ENCODE measurements at regions not wholly inside any gene's neighbourhood (a gene's known extent, or its start where the extent isn't known, plus 50 kb on each side); places are given as distances from the start of the nearest gene placed in this dataset.

DNA sequence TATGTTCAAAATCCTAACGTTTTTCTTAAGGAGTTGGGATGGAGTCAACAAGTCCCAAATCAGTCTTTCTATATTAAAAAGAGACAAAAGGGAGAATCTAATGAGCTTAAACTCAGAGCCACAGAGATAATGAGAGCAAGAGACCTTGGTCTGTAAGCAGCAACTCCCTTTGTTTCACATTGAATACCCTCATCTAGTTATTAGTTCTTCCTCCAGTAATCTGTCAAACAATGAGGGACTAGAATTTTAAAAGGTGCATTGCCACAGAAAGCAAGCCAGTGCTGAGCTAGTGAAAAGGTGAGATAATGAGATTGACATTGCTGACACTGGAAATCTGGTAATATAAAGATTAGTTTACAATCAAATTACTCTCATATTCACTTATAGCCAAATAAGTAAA is 718.6 kb downstream of the DACH1 start:
- no peaks in the 10 kb centered on the region for H3K9me3 ChIP-seq
- H3K4me3 ChIP-seq: no peak overlapping the region
- H3K27me3 ChIP-seq: no peaks in the 10 kb centered on the region
- H3K4me1 ChIP-seq: no peaks in the 10 kb centered on the region
- DNase-seq (ENCODE audit: extremely low spot score in 2 of 2): no peak
- no peak overlapping the region for H3K27ac ChIP-seq
- no peak for TF ChIP-seq POLR2AphosphoS5 (IDR thresholded peaks at IDR 0.05; ENCODE audit: insufficient read depth in 1 of 2, low read depth in 1 of 2)
- no peak for TF ChIP-seq CTCF (IDR thresholded peaks at IDR 0.05)
- no peak for TF ChIP-seq POLR2A (IDR thresholded peaks at IDR 0.05)
- H3K36me3 ChIP-seq: no peaks in the 10 kb centered on the region
- intact Hi-C loops (cut with DNase I): no loop called here

DNA sequence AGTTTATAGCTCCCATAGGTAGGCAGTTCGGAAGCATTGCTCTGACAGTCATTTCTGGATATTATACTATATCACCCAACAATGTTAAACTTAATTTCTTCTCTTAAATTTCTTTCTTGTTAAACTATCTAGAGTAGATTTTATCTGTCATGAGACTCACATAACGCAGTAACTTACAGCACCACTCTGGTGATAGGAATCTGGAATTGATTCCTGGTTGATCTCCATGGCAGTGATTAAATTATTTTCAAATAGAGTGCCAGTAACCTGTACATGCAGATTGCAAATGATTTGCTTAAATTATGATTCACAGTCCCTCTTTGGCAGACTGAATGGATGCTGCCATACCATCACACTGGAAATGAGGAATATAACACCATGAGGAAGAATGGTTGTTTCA is 722.1 kb downstream of the DACH1 start:
- Histone ChIP-seq H3K36me3 (no peaks in the 10 kb centered on the region), H3K4me1 (no peaks in the 10 kb centered on the region), H3K4me3 (no peak overlapping the region), H3K9me3 (no peaks in the 10 kb centered on the region), H3K27me3 (no peaks in the 10 kb centered on the region), H3K27ac (no peak overlapping the region)
- intact Hi-C loops (cut with DNase I): no loop called here
- DNase-seq (ENCODE audit: extremely low spot score in 2 of 2): no peak
- no peak for TF ChIP-seq POLR2AphosphoS5 (IDR thresholded peaks at IDR 0.05; ENCODE audit: insufficient read depth in 1 of 2, low read depth in 1 of 2)
- TF ChIP-seq CTCF (IDR thresholded peaks at IDR 0.05): no peak
- no peak for TF ChIP-seq POLR2A (IDR thresholded peaks at IDR 0.05)

DNA sequence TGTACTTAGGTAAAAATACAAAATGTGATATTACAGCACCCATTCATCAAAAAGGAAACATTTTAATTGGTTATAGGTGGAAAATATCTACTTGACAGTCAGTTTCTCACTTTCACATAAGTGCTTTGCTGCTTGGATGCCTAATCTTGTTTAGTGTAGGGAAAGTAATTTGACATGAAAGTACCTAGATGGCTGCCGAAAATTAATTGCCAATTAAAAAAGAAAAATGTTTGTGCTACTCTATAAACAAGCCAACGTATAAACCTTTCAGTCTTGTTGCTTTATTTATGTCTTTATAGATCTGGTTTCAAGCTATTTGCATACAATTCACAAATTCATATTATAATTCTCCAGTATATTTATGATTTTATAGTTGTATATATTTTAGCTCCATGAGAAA is 729.9 kb downstream of the DACH1 start:
- Histone ChIP-seq H3K27ac (no peak overlapping the region), H3K36me3 (no peaks in the 10 kb centered on the region), H3K4me3 (no peak overlapping the region), H3K4me1 (no peaks in the 10 kb centered on the region), H3K9me3 (no peaks in the 10 kb centered on the region), H3K27me3 (no peaks in the 10 kb centered on the region)
- TF ChIP-seq POLR2AphosphoS5 (IDR thresholded peaks at IDR 0.05; ENCODE audit: insufficient read depth in 1 of 2, low read depth in 1 of 2): no peak
- no peak for TF ChIP-seq CTCF (IDR thresholded peaks at IDR 0.05)
- TF ChIP-seq POLR2A (IDR thresholded peaks at IDR 0.05): no peak
- intact Hi-C loops (cut with DNase I): no loop called here
- no peak for DNase-seq (ENCODE audit: extremely low spot score in 2 of 2)

DNA sequence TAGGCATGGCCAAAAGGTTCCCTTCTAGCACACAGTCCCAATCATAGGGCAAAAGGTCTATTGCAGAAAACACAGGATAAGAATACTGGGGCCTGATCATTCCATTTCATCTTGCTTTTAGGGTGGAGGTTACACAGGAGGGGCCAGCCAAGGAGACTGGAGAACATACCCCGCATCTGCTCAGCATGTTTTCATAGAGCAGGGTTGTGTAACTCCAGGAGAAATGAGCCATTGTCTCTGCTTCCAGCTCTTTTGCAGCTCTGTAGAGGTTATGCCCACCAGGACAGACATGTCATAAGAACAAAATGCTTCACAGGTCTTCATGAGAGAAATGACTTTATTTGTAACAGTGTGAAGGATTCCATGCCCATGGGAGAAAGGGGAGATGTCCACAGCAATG is 742.8 kb downstream of the DACH1 start:
- no peak for DNase-seq (ENCODE audit: extremely low spot score in 2 of 2)
- no peaks in the 10 kb centered on the region for H3K9me3 ChIP-seq
- no peak overlapping the region for H3K4me3 ChIP-seq
- H3K4me1 ChIP-seq: no peaks in the 10 kb centered on the region
- H3K36me3 ChIP-seq: no peaks in the 10 kb centered on the region
- H3K27me3 ChIP-seq: no peaks in the 10 kb centered on the region
- H3K27ac ChIP-seq: no peak overlapping the region
- no peak for TF ChIP-seq POLR2A (IDR thresholded peaks at IDR 0.05)
- TF ChIP-seq CTCF (IDR thresholded peaks at IDR 0.05): no peak
- intact Hi-C loops (cut with DNase I): no loop called here

DNA sequence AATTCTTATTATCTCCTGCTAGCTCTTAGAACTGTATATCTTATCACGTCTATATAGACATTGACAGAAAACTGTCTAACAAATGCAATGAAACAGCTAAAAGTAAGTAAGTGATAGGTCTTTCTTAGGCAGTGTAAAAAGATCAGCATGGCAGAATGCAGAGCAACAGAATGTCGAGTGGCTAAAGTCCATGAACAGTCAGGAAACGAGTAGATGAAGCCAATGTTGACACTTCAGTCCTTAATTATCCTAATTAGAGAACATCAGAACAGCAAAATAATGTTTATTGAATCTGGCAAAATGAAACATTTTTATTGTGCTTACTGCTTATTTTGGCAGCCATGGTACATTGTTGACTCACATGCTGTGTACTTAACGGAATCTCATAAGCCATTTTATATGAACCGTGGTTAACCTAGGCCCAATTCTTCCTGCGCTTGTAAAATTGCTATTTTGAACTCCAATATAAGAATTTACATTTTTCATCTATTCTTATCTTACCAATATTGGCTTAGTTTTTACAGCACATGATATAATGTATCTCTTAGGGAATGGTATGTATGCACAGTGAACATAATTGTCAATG is 748.1 kb downstream of the DACH1 start:
- DNase-seq (ENCODE audit: extremely low spot score in 2 of 2): no peak
- no peak for TF ChIP-seq POLR2A (IDR thresholded peaks at IDR 0.05)
- no peak for TF ChIP-seq CTCF (IDR thresholded peaks at IDR 0.05)
- no peak for TF ChIP-seq POLR2AphosphoS5 (IDR thresholded peaks at IDR 0.05; ENCODE audit: insufficient read depth in 1 of 2, low read depth in 1 of 2)
- intact Hi-C loops (cut with DNase I): no loop called here
- Histone ChIP-seq H3K27ac (no peak overlapping the region), H3K4me3 (no peak overlapping the region), H3K36me3 (no peaks in the 10 kb centered on the region), H3K4me1 (no peaks in the 10 kb centered on the region), H3K9me3 (no peaks in the 10 kb centered on the region), H3K27me3 (no peaks in the 10 kb centered on the region)
